Activated CD8-positive, alpha-beta T cell treated with anti-CD3 and anti-CD28 coated beads, Interleukin-2, amount 10 ng/mL, durations not matched to agents 7 days and 5 days (primary cell): ENCODE measurements at regions not wholly inside any gene's neighbourhood (a gene's known extent, or its start where the extent isn't known, plus 50 kb on each side); places are given as distances from the start of the nearest gene placed in this dataset.

Source experiments
- ATAC-seq: fragments of 150-1000 bp; cut with Tn5 transposase; one replicate; pipeline ENCODE4 v1.10.0; 2021; ENCODE audit warnings: moderate library complexity
- CTCF ChIA-PET: fragments of 350-600 bp; sonication (Branson Sonifier 250); formaldehyde crosslinking; loops from one replicate; lab custom pipeline; 2021; ENCODE audit warnings: antibody characterized with exemption; lab: Charles Lee
- POLR2A ChIA-PET: fragments of 350-600 bp; sonication (Branson Sonifier 250); formaldehyde crosslinking; loops from one replicate; lab custom pipeline; 2021; ENCODE audit warnings: antibody characterized with exemption; lab: Charles Lee
- DNase-seq: peaks from one replicate; pipeline ENCODE4 v3.0.0-alpha.2; 2020
- H3K27ac Mint-ChIP-seq: one replicate; pipeline ENCODE4 v1.8.0; 2021; ENCODE audit warnings: mild to moderate bottlenecking, mixed read lengths
- H3K27me3 Mint-ChIP-seq: one replicate; pipeline ENCODE4 v1.8.0; 2021; ENCODE audit warnings: low read depth, mixed read lengths
- H3K36me3 Mint-ChIP-seq: one replicate; pipeline ENCODE4 v1.8.0; 2021; ENCODE audit warnings: low read depth, mixed read lengths
- H3K4me1 Mint-ChIP-seq: one replicate; pipeline ENCODE4 v1.8.0; 2021; ENCODE audit warnings: low read depth, mixed read lengths
- H3K4me3 Mint-ChIP-seq: one replicate; pipeline ENCODE4 v1.8.0; 2021; ENCODE audit warnings: mild to moderate bottlenecking, mixed read lengths
- H3K9me3 Mint-ChIP-seq: one replicate; pipeline ENCODE4 v1.8.0; 2022; ENCODE audit warnings: mixed read lengths; ENCODE audit not compliant: insufficient read depth

- Mint-ChIP-seq H3K27me3 (no peaks in the 10 kb centered on the region), H3K27ac (no peak overlapping the region), H3K9me3 (no peaks in the 10 kb centered on the region), H3K36me3 (no peaks in the 10 kb centered on the region), H3K4me3 (no peak overlapping the region), H3K4me1 (no peaks in the 10 kb centered on the region)
- POLR2A ChIA-PET: no interaction called here
- no peak for DNase-seq
- ATAC-seq: no peak
- CTCF ChIA-PET: no interaction called here
These were observed 1120.8 kb upstream of the TMEFF2 start for GRCh38 chr2:193315428-193316091.

GRCh38 chr2:193303464-193303863 is 1108.7 kb upstream of the TMEFF2 start:
- Mint-ChIP-seq H3K27me3 (no peaks in the 10 kb centered on the region), H3K4me1 (no peaks in the 10 kb centered on the region), H3K4me3 (no peak overlapping the region), H3K9me3 (no peaks in the 10 kb centered on the region), H3K27ac (no peak overlapping the region), H3K36me3 (no peaks in the 10 kb centered on the region)
- ChIA-PET CTCF (no interaction called here), POLR2A (no interaction called here)
- ATAC-seq (no peak), DNase-seq (no peak)

GRCh38 chr2:193294371-193294770 is 1099.6 kb upstream of the TMEFF2 start:
- Mint-ChIP-seq H3K27me3 (no peaks in the 10 kb centered on the region), H3K9me3 (peaks cover 3% of the 10 kb centered on the region), H3K27ac (no peak overlapping the region), H3K36me3 (no peaks in the 10 kb centered on the region), H3K4me3 (no peak overlapping the region), H3K4me1 (no peaks in the 10 kb centered on the region)
- DNase-seq (no peak), ATAC-seq (no peak)
- CTCF ChIA-PET: no interaction called here
- POLR2A ChIA-PET: no interaction called here

GRCh38 chr2:193279361-193279760 is 1084.6 kb upstream of the TMEFF2 start:
- no peak overlapping the region for H3K27ac Mint-ChIP-seq

DNA sequence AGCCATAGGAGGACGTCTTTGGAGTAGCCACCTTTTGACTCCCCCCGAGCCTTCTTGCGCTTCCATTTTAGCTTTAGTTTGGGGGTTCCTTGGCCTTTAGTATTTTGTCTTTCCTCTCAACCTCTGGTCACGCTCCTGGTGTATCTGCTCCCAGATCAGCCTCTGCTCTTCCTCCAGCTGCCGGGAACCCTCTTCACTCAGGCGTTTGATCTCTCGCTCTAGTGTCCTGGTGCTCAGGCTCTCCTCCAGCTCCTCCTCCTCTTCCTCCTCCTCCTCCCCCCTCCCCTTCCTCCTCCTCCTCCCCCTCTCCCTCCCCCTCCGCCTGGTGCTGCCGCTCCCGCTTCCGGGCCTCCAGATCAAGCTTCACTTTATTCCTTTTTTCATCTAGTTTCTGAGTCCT is 1082.3 kb upstream of the TMEFF2 start:
- Mint-ChIP-seq H3K27me3 (no peaks in the 10 kb centered on the region), H3K9me3 (no peaks in the 10 kb centered on the region), H3K4me3 (no peak overlapping the region), H3K27ac (no peak overlapping the region), H3K4me1 (no peaks in the 10 kb centered on the region), H3K36me3 (no peaks in the 10 kb centered on the region)
- DNase-seq (no peak), ATAC-seq (no peak)
- ChIA-PET POLR2A (no interaction called here), CTCF (no interaction called here)

More at GRCh38 chr2:193279361-193279760, 1084.6 kb upstream of the TMEFF2 start:
- DNase-seq (no peak), ATAC-seq (no peak)
- POLR2A ChIA-PET: no interaction called here
- Mint-ChIP-seq H3K9me3 (no peaks in the 10 kb centered on the region), H3K4me1 (no peaks in the 10 kb centered on the region), H3K36me3 (no peaks in the 10 kb centered on the region), H3K4me3 (no peak overlapping the region), H3K27me3 (no peaks in the 10 kb centered on the region)
- CTCF ChIA-PET: no interaction called here

GRCh38 chr2:193276560-193276959 is 1081.8 kb upstream of the TMEFF2 start:
- Mint-ChIP-seq H3K4me3 (no peak overlapping the region), H3K27ac (no peak overlapping the region), H3K27me3 (no peaks in the 10 kb centered on the region), H3K4me1 (no peaks in the 10 kb centered on the region), H3K9me3 (no peaks in the 10 kb centered on the region), H3K36me3 (no peaks in the 10 kb centered on the region)
- POLR2A ChIA-PET: no interaction called here
- ATAC-seq (no peak), DNase-seq (no peak)
- CTCF ChIA-PET: no interaction called here

DNA sequence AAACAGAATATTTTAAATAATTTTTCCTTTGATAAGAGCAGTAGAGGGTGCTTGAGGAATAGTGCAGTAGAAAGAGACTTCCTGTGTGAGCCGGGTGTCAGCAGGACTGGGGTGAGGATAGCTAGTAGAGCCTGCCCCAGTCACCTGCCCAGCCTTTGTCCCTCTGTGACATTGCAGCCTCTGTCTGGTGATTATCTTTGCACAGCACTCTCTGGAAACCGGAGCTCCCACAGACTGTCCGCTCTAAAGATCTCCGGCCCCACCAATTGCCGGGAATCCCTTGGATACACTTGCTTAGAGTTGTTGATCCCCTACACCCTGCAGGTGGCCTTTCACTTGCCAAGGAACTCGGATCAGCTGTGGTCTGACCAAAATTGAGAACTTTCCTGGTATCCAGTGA is 1081.3 kb upstream of the TMEFF2 start:
- H3K4me3 Mint-ChIP-seq: no peak overlapping the region
- no peak overlapping the region for H3K27ac Mint-ChIP-seq
- H3K4me1 Mint-ChIP-seq: no peaks in the 10 kb centered on the region
- H3K36me3 Mint-ChIP-seq: no peaks in the 10 kb centered on the region
- H3K9me3 Mint-ChIP-seq: no peaks in the 10 kb centered on the region
- DNase-seq: no peak
- no peaks in the 10 kb centered on the region for H3K27me3 Mint-ChIP-seq
- ATAC-seq: no peak
- POLR2A ChIA-PET: no interaction called here
- CTCF ChIA-PET: no interaction called here

DNA sequence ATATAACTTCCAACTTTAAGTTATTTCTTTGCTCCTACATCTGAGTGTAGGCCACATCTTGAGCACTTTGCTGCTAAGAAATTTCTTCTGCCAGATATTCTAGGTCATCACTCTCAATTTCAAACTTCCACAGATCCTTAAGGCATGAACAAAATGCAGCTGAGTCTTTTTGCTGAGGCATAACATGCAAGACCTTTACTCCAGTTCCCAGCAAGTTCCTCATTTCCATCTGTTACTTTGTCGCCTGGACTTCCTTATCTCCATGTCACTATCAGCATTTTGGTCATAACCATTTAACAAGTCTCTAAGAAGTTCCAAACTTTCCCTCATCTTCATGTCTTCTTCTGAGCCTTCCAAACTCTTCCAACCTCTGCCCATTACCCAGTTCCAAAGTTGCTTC is 1077.3 kb upstream of the TMEFF2 start:
- no peaks in the 10 kb centered on the region for H3K36me3 Mint-ChIP-seq
- no peaks in the 10 kb centered on the region for H3K27me3 Mint-ChIP-seq
- H3K4me1 Mint-ChIP-seq: no peaks in the 10 kb centered on the region
- H3K27ac Mint-ChIP-seq: no peak overlapping the region
- CTCF ChIA-PET: no interaction called here
- ATAC-seq (no peak), DNase-seq (no peak)
- H3K4me3 Mint-ChIP-seq: no peak overlapping the region
- no peaks in the 10 kb centered on the region for H3K9me3 Mint-ChIP-seq
- POLR2A ChIA-PET: no interaction called here

DNA sequence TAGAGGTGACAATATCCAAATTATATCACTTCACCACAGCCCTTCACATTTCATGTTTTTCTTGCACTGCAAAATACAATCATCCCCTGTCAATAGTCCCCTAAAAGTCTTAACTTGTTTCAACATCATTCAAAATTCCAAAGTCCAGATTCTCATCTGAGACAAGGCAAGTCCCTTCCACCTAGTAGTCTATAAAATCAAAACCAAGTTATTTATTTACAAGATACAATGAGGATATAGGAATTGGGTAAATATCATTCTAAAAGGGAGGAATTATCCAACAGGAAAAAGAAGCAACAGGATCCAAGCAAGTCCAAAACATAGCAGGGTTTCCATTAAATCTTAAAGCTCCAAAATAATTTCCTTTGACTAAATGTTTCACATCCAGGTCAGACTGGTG is 1076.1 kb upstream of the TMEFF2 start:
- Mint-ChIP-seq H3K27ac (no peak overlapping the region), H3K4me1 (no peaks in the 10 kb centered on the region), H3K9me3 (no peaks in the 10 kb centered on the region), H3K4me3 (no peak overlapping the region), H3K27me3 (no peaks in the 10 kb centered on the region), H3K36me3 (no peaks in the 10 kb centered on the region)
- ATAC-seq (no peak), DNase-seq (no peak)
- POLR2A ChIA-PET: no interaction called here
- CTCF ChIA-PET: no interaction called here

GRCh38 chr2:193267496-193268002 is 1072.8 kb upstream of the TMEFF2 start:
- no peaks in the 10 kb centered on the region for H3K27me3 Mint-ChIP-seq
- ATAC-seq: no peak
- H3K27ac Mint-ChIP-seq: no peak overlapping the region
- no peak for DNase-seq
- H3K4me3 Mint-ChIP-seq: no peak overlapping the region
- no peaks in the 10 kb centered on the region for H3K4me1 Mint-ChIP-seq
- POLR2A ChIA-PET: no interaction called here
- CTCF ChIA-PET: no interaction called here
- H3K36me3 Mint-ChIP-seq: no peaks in the 10 kb centered on the region
- no peaks in the 10 kb centered on the region for H3K9me3 Mint-ChIP-seq

GRCh38 chr2:193253014-193253530 is 1058.3 kb upstream of the TMEFF2 start:
- Mint-ChIP-seq H3K27me3 (no peaks in the 10 kb centered on the region), H3K36me3 (no peaks in the 10 kb centered on the region), H3K27ac (no peak overlapping the region), H3K9me3 (no peaks in the 10 kb centered on the region), H3K4me1 (no peaks in the 10 kb centered on the region), H3K4me3 (no peak overlapping the region)
- DNase-seq (no peak), ATAC-seq (no peak)
- ChIA-PET POLR2A (no interaction called here), CTCF (no interaction called here)

DNA sequence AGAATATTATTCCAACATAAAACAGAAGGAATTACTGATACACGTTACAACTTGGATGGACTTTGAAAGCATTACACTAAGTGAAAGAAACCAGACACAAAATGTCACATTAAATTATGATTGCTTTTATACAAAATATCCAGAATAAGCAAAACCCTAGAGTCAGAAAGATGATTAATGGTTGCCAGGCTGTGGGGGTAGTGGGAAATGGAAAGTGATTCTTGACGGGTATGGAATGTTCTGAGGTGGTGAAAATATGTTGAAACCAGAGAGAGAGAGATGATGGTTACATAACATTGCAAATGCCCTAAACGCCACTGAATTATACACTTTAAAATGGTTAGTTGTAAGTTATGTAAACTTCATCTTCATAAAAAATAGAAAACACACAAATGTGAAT is 1057.2 kb upstream of the TMEFF2 start:
- H3K36me3 Mint-ChIP-seq: no peaks in the 10 kb centered on the region
- ATAC-seq (no peak), DNase-seq (no peak)
- ChIA-PET CTCF (no interaction called here), POLR2A (no interaction called here)
- no peaks in the 10 kb centered on the region for H3K27me3 Mint-ChIP-seq
- H3K4me1 Mint-ChIP-seq: no peaks in the 10 kb centered on the region
- H3K4me3 Mint-ChIP-seq: no peak overlapping the region
- no peaks in the 10 kb centered on the region for H3K9me3 Mint-ChIP-seq
- H3K27ac Mint-ChIP-seq: no peak overlapping the region

- CTCF ChIA-PET: no interaction called here
These were observed 1055.7 kb upstream of the TMEFF2 start for GRCh38 chr2:193250389-193250788.

More at GRCh38 chr2:193250389-193250788, 1055.7 kb upstream of the TMEFF2 start:
- Mint-ChIP-seq H3K36me3 (no peaks in the 10 kb centered on the region), H3K4me3 (no peak overlapping the region), H3K9me3 (no peaks in the 10 kb centered on the region), H3K27me3 (no peaks in the 10 kb centered on the region), H3K4me1 (no peaks in the 10 kb centered on the region), H3K27ac (no peak overlapping the region)
- ATAC-seq (no peak), DNase-seq (no peak)
- POLR2A ChIA-PET: no interaction called here
